ENCODE measurements at regions not wholly inside any gene's neighbourhood (a gene's known extent, or its start where the extent isn't known, plus 50 kb on each side); places are given as distances from the start of the nearest gene placed in this dataset.

DNA sequence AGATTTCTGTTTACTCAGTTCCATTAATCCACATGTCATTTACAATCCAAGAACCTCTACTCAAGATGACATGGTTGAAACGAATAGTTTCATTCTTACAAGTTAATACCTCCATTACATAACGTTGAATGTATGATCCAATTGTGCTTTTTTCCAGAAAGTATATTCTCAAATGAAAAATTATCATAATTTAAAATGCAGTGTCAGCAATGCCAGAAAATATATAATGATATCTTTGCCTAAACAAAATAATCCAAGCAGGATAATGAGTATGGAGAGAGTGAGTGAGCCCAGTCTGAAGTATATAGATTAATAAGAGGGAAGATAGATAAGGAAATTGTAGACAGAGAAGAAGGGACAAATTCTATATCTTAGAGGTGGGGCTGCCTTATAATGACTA lies 505.0 kb downstream of the CENPC start:
- TF ChIP-seq EP300 (IDR thresholded peaks at IDR 0.05; ENCODE audit: borderline replicate concordance) (no peak), EGR1 (IDR thresholded peaks at IDR 0.05) (no peak), TCF12 (IDR thresholded peaks at IDR 0.05; ENCODE audit: low read depth) (no peak), REST (IDR thresholded peaks at IDR 0.05; ENCODE audit: low read depth) (no peak), YY1 (IDR thresholded peaks at IDR 0.05; ENCODE audit: low read depth) (no peak), FOXM1 (IDR thresholded peaks at IDR 0.05; ENCODE audit: borderline replicate concordance, low read depth) (no peak), NFIC (IDR thresholded peaks at IDR 0.05) (no peak), CREB1 (IDR thresholded peaks at IDR 0.05; ENCODE audit: low read depth) (no peak), TAF1 (IDR thresholded peaks at IDR 0.05; ENCODE audit: low read depth) (no peak), CEBPB (IDR thresholded peaks at IDR 0.05) (no peak), RAD21 (IDR thresholded peaks at IDR 0.05; ENCODE audit: low read depth) (no peak), ZBTB7A (IDR thresholded peaks at IDR 0.05; ENCODE audit: low read depth) (no peak)
- TF ChIP-seq, protein P1, sequence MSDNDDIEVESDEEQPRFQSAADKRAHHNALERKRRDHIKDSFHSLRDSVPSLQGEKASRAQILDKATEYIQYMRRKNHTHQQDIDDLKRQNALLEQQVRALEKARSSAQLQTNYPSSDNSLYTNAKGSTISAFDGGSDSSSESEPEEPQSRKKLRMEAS (IDR thresholded peaks at IDR 0.05) = no peak
